Astrocyte (in vitro differentiated cells and primary cell): ENCODE measurements at regions not wholly inside any gene's neighbourhood (a gene's known extent, or its start where the extent isn't known, plus 50 kb on each side); places are given as distances from the start of the nearest gene placed in this dataset.

Source experiments
- DNase-seq: peaks from one replicate; pipeline ENCODE4 v3.0.0-alpha.2; 2010; ENCODE audit warnings: low read depth
- FAIRE-seq: peaks from 2 replicates; lab custom pipeline; 2011; peaks lifted over from hg19 to GRCh38; lab: Jason Lieb, UNC
- H2AFZ ChIP-seq: 2 replicates; pipeline ENCODE4 v1.6.0; 2012; ENCODE audit warnings: low read depth, low read length, inconsistent platforms
- H3K27ac ChIP-seq: 2 replicates; pipeline ENCODE4 v1.5.1; 2011; ENCODE audit warnings: low read depth, low read length, inconsistent platforms
- H3K27me3 ChIP-seq: 2 replicates; pipeline ENCODE4 v1.6.0; 2011; ENCODE audit warnings: low read length, inconsistent platforms; ENCODE audit not compliant: insufficient read depth
- H3K36me3 ChIP-seq: 2 replicates; pipeline ENCODE4 v1.5.1; 2011; ENCODE audit warnings: low read length, inconsistent platforms; ENCODE audit not compliant: insufficient read depth
- H3K4me1 ChIP-seq: 2 replicates; pipeline ENCODE4 v1.5.1; 2011; ENCODE audit warnings: low read length, inconsistent platforms; ENCODE audit not compliant: insufficient read depth
- H3K4me2 ChIP-seq: 2 replicates; pipeline ENCODE4 v1.6.0; 2012; ENCODE audit warnings: low read length, inconsistent platforms
- H3K4me3 ChIP-seq: 2 replicates; pipeline ENCODE4 v1.5.1; 2011; ENCODE audit warnings: low read depth, mild to moderate bottlenecking, low read length, inconsistent platforms; ENCODE audit not compliant: insufficient read depth
- H3K79me2 ChIP-seq: 2 replicates; pipeline ENCODE4 v1.6.0; 2012; ENCODE audit warnings: mild to moderate bottlenecking, low read length, inconsistent platforms; ENCODE audit not compliant: insufficient read depth
- H3K9ac ChIP-seq: 2 replicates; pipeline ENCODE4 v1.6.0; 2012; ENCODE audit warnings: mild to moderate bottlenecking, low read length, inconsistent platforms
- H3K9me3 ChIP-seq: 2 replicates; pipeline ENCODE4 v1.5.1; 2012; ENCODE audit warnings: low read depth, mild to moderate bottlenecking, low read length, inconsistent platforms; ENCODE audit not compliant: insufficient read depth
- H4K20me1 ChIP-seq: 2 replicates; pipeline ENCODE4 v1.6.0; 2012; ENCODE audit warnings: low read length, inconsistent platforms; ENCODE audit not compliant: insufficient read depth
- H3K27ac Mint-ChIP-seq: one replicate; pipeline ENCODE4 v1.8.0; 2021; ENCODE audit warnings: mild to moderate bottlenecking, mixed read lengths; ENCODE audit not compliant: unreplicated experiment
- H3K27me3 Mint-ChIP-seq: one replicate; pipeline ENCODE4 v1.8.0; 2021; ENCODE audit warnings: low read depth, mixed read lengths; ENCODE audit not compliant: unreplicated experiment
- H3K36me3 Mint-ChIP-seq: one replicate; pipeline ENCODE4 v1.8.0; 2021; ENCODE audit warnings: low read depth, mixed read lengths; ENCODE audit not compliant: unreplicated experiment
- H3K4me1 Mint-ChIP-seq: one replicate; pipeline ENCODE4 v1.8.0; 2021; ENCODE audit warnings: low read depth, mixed read lengths; ENCODE audit not compliant: unreplicated experiment
- H3K4me3 Mint-ChIP-seq: one replicate; pipeline ENCODE4 v1.8.0; 2021; ENCODE audit warnings: mild to moderate bottlenecking, moderate library complexity, mixed read lengths; ENCODE audit not compliant: unreplicated experiment
- H3K9me3 Mint-ChIP-seq: one replicate; pipeline ENCODE4 v1.8.0; 2021; ENCODE audit warnings: mild to moderate bottlenecking, mixed read lengths; ENCODE audit not compliant: unreplicated experiment
- CTCF ChIP-seq: IDR thresholded peaks from 2 replicates; pipeline ENCODE4 v1.5.1; 2011; ENCODE audit warnings: low read depth, mild to moderate bottlenecking, inconsistent platforms, low read length, moderate library complexity; ENCODE audit not compliant: insufficient read depth
- EZH2 ChIP-seq: IDR thresholded peaks from 2 replicates; pipeline ENCODE4 v1.6.1; 2012; ENCODE audit warnings: mild to moderate bottlenecking, low read length, inconsistent platforms; ENCODE audit not compliant: insufficient read depth

GRCh38 chr15:70292076-70292760, 194.5 kb upstream of the TLE3 start:
- Mint-ChIP-seq H3K27ac (no peak overlapping the region), H3K4me3 (no peak overlapping the region), H3K27me3 (peaks cover 60% of the 10 kb centered on the region), H3K4me1 (peaks cover 7% of the 10 kb centered on the region), H3K9me3 (no peaks in the 10 kb centered on the region), H3K36me3 (no peaks in the 10 kb centered on the region)
- no peak for FAIRE-seq
- Histone ChIP-seq H3K27me3 (peaks cover 2% of the 10 kb centered on the region), H3K4me2 (no peak overlapping the region), H3K27ac (no peak overlapping the region), H4K20me1 (no peaks in the 10 kb centered on the region), H2AFZ (no peak overlapping the region), H3K4me1 (peaks cover 6% of the 10 kb centered on the region), H3K79me2 (no peaks in the 10 kb centered on the region), H3K9ac (no peak overlapping the region), H3K36me3 (no peaks in the 10 kb centered on the region), H3K4me3 (no peak overlapping the region), H3K9me3 (no peaks in the 10 kb centered on the region)
- no peak for DNase-seq
- TF ChIP-seq EZH2, result no peak
- no peak for TF ChIP-seq CTCF

GRCh38 chr15:70291305-70292075, 193.8 kb upstream of the TLE3 start:
- H3K27ac ChIP-seq, result no peak overlapping the region
- no peaks in the 10 kb centered on the region for H3K79me2 ChIP-seq
- H3K9me3 Mint-ChIP-seq, result no peaks in the 10 kb centered on the region
- no peak overlapping the region for H3K4me3 Mint-ChIP-seq
- peaks cover 7% of the 10 kb centered on the region for H3K4me1 Mint-ChIP-seq
- no peaks in the 10 kb centered on the region for H3K9me3 ChIP-seq
- H3K4me3 ChIP-seq, result no peak overlapping the region
- H3K4me2 ChIP-seq, result no peak overlapping the region
- no peak for FAIRE-seq
- H3K27ac Mint-ChIP-seq, result no peak overlapping the region
- peaks cover 6% of the 10 kb centered on the region for H3K4me1 ChIP-seq
- H3K36me3 Mint-ChIP-seq, result no peaks in the 10 kb centered on the region
- no peaks in the 10 kb centered on the region for H3K36me3 ChIP-seq
- H3K9ac ChIP-seq, result no peak overlapping the region
- peaks cover 2% of the 10 kb centered on the region for H3K27me3 ChIP-seq
- H2AFZ ChIP-seq, result no peak overlapping the region
- DNase-seq, result no peak
- H4K20me1 ChIP-seq, result no peaks in the 10 kb centered on the region
- TF ChIP-seq CTCF (no peak), EZH2 (no peak)
- H3K27me3 Mint-ChIP-seq, result peaks cover 56% of the 10 kb centered on the region

GRCh38 chr15:70290708-70291107, 193.0 kb upstream of the TLE3 start:
- Mint-ChIP-seq H3K4me1 (peaks cover 7% of the 10 kb centered on the region), H3K4me3 (no peak overlapping the region), H3K9me3 (no peaks in the 10 kb centered on the region), H3K27me3 (peaks cover 60% of the 10 kb centered on the region), H3K36me3 (no peaks in the 10 kb centered on the region), H3K27ac (no peak overlapping the region)
- H3K4me1 ChIP-seq, result peaks cover 6% of the 10 kb centered on the region
- H3K4me3 ChIP-seq, result no peak overlapping the region
- DNase-seq, result no peak
- no peaks in the 10 kb centered on the region for H4K20me1 ChIP-seq
- H2AFZ ChIP-seq, result no peak overlapping the region
- H3K27me3 ChIP-seq, result peaks cover 2% of the 10 kb centered on the region
- no peaks in the 10 kb centered on the region for H3K36me3 ChIP-seq
- FAIRE-seq, result no peak
- H3K27ac ChIP-seq, result no peak overlapping the region
- no peaks in the 10 kb centered on the region for H3K79me2 ChIP-seq
- H3K4me2 ChIP-seq, result no peak overlapping the region
- no peak for TF ChIP-seq EZH2
- TF ChIP-seq CTCF, result no peak
- no peaks in the 10 kb centered on the region for H3K9me3 ChIP-seq
- H3K9ac ChIP-seq, result no peak overlapping the region
